HG03354 (cell line): ENCODE measurements at regions not wholly inside any gene's neighbourhood (a gene's known extent, or its start where the extent isn't known, plus 50 kb on each side); places are given as distances from the start of the nearest gene placed in this dataset.

Experiments
- ATAC-seq: cut with Tn5 transposase; IDR thresholded peaks from one replicate; pipeline ENCODE4 v1.9.1; 2021; ENCODE audit warnings: mild to moderate bottlenecking; ENCODE audit not compliant: unreplicated experiment, poor library complexity, severe bottlenecking

DNA sequence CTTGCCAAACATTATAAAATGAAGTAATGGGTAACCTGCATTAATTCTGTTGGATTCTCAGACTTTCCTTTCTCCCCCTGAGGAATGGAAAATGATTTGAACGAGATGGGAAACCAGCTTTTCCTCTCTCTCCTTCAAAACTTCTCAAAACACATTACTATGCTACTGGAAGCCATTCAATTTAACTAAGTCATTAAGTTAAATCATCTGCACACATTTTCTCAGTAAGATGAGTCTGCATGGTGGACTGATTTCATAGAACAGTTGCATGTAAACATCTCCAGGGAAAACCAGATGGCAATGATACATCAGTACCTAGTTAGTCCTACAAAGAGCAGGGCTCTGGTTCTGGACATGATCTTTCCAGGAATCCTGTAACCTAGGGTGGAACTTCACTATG lies 59.9 kb downstream of the BMP4 start:
- ATAC-seq, result no peak

DNA sequence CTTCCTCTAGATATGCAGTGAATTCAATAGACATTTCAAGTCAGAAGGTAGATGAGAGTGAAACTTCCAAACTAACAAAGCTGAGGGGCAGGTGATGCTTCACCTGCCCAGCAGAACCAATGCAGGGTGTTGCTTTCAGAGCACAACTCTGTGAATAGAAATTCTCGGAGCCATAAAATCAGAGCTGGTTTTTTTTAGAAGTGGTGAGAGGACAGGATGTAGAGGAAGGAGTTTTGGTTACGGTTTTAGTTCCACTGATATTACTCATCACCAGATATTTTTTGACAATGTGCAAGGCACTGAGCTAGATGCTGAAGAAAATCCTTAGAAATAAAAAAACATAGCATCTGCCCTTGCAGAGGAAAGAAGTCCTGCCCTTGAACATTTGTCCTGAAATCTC lies 62.2 kb downstream of the BMP4 start:
- ATAC-seq, result peak; percentile 83

DNA sequence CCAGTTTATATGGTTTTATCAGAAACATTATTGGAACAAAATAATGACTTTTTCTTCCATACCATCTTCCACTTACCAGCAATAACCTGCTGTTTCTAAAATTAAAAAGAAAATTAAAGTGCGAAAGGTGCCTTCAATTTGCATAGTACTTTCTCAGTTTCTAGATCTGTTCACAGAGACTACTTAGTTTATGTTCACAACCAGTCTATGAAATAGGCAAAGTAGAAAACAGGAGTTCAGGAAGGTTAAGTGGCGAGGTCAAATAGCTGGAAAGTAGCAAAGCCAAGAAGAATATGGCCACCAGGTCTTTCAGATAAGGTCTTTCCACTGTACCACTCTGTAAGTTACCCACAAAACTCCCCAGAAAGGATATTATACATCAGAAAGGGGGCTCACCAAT lies 63.3 kb downstream of the BMP4 start:
- ATAC-seq, result no peak

DNA sequence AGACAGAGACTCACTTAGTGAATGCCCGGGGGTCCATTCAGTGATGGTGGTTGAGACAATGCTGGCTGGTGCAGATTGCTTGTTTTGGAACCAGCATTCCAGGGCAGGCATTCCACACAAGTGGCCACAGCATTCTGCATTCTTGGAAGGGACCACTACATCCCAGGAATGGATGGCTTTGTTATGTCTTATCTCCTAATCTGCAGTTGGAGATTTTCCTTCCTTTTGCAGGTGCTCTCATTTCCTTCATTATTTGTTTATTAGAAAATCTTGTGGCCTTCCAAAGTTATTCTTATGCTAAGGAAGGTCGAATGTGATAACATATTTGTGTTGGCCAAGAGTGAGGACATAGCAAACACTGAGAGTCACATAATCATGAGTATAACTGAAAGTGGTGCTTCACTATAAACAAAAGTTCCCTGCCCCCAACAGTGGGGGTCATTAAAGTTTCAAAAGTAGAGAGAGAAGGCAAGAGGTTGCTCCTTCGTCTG lies 66.0 kb downstream of the BMP4 start:
- ATAC-seq, result no peak

DNA sequence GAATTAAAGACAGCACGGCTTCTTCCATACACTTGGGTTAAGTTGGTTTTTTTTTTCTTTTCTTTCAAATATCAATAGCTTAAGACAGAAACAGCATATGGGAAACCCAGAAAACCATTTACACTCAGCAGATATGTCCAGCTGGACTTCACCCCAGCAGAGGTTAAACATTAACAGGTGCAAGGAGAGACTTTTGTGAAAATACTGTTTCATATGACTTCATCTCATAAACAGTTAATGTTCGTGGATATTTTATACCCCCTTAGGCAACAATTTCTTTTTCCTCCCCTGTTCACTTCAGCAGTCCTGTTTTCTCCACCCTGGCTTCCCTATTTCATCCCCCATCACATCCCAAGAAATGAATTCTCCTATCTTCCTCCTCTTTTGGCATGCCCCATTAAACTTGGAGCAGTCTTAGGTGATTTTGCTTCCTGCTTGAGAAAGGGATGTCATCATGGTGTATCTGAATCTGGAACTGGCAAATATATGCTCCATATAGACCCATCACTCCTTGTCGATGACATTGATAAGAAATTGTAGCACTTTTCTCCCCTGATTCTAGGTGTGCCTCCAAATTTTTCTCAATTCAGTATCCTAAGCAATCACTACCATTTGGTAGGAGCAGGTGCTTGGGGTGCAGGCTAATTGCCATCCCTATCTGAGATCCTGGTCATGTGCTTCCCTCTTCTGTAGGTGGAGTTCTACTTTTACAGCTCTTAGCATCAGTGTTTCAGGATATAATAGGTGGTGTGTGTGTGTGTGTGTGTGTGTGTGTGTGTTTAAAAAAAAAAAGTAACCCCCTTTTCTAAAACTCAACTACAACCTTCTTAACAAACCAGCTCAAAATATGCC lies 67.9 kb downstream of the BMP4 start:
- ATAC-seq, result no peak

DNA sequence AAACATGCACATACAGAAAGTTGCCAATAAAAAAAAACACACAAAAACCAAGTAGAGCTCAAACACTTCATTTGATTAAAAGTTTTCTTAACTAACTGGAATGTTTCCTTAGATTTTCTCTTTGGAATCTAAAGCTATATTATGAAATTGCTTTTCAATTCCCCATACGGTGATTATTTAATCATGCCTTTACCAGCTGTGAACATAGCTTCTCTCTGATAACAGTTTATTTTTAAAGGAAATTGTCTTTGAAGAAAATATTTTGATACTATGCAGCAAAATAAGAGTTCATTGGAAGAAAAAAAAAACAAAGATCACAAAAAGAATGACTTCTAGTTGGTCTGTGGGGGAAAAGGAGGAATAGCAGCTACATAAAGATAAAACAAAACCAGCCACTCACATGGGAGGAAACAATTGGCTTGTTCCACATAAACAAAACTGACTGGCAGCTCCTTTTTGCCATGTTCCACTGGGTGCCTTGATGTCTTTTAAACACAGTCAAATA lies 71.4 kb downstream of the BMP4 start:
- ATAC-seq, result no peak

DNA sequence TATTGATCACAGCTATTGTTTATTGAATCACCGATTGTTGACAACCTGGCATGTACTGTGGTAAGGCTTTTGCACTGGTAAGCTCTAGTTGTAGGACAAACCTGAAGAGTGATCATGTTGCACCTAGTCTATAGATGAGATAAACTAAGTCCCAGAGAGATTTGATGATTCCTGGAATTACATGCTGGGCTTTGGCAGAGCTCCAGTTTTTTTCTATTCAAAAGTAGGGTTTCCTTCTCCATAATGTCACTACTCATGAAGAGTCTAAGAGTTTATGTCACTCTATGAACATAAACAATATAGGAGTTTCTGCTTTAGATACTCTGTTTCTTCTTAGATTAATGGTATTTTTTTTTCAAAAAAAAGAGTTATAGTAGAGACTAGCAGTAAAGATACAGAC lies 72.0 kb downstream of the BMP4 start:
- ATAC-seq, result no peak

DNA sequence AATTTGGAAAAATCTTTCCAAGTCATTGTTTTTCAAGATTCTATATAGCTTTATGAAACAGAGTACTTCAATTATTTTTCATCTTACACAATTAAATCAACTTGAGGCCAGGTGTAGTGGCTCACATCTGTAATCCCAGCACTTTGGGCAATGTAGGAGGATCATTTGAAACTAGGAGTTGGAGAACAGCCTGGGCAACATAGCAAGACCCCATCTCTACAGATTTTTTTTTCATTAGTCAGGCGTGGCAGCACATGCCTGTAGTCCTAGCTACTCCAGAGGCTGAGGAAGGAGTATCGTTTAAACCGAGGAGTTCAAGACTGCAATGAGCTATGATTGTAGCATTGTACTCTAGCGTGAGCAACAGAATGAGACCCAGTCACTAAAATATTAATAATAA lies 72.9 kb downstream of the BMP4 start:
- no peak for ATAC-seq

DNA sequence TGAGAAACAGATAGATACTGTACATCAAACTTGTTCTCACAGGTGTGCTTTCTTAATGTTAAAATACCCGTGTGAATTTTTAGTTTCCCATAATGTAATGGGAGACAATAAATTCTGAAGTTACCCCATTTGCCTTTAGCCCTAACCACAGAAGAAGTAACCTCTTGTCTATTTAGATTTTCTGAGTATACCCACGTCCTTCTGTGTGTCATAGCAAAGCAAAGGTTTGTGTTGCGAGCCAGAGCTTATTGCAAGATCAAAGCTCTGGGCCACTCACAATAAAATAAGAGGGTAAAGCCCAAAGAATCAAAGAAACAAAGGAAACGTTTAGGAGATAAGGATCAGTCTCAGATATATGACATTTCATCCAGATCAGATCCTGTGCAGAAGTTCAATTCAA lies 73.9 kb downstream of the BMP4 start:
- no peak for ATAC-seq

DNA sequence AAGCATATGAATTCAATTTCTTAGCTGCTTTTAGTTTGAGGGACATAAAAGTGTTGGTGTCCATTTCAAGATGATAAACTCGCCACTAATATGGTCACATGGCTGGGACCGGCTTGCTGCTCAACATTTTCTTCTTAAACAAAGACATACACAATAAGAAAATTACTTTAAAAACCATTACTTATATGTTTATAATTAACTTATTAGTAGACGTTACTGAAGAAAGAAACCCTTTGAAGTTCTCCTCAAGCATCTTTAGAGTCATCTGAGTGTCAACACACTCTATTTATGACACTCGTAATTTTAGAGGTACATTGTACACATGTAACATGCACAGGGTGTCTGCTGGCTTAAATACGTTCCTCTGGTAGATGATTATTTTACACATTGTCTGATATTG lies 74.7 kb downstream of the BMP4 start:
- ATAC-seq, result no peak

DNA sequence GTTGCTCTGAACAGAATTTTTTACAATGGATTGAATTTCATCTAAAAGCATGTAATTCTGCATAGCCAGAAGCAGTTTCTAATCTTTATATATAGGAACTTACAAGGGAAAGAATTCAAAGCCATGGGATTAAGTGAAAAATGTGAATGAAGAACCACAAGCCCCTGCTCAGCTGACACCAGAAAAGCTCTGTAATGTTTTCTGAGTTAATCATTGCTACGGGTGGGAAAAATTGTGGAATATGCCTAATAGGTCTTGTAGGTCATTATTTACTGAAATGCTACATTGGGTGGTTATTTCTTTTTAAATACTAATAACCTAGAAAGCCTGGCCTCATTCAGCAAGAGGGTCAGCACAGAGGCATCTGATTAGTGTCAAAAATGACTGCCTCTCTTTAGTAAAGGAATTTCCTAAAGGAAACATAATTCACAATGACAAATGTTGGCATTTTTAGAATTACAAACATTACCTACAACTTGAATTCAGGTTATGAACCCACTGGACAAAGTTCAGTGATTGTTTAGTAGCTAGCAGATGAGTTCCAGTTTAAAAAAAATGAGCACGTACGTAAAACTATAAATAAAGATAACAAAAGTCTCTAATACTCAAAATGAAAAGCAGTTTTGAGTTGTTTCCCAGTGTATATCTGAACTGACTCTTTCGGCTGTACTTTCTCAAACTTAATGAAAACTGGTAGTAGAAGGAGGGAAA lies 75.3 kb downstream of the BMP4 start:
- no peak for ATAC-seq

DNA sequence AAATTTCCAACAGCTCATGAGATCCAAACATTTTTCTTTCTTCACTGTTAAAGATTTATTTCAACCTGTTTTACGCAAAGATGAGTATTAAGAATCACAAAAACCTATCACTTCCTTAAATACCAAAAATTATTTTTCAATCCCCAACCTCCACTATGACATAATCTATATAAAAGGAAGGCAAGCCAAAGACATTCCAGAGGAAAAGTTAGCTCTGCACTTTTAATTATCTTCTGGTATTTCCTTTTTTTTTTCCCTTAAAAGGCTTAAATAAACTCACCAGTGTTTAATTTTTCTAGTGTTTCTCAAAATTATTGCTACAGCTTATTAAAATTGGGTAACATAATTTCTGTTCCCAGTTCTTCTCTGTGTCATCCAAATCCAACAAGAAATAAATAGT lies 75.9 kb downstream of the BMP4 start:
- ATAC-seq, result no peak

DNA sequence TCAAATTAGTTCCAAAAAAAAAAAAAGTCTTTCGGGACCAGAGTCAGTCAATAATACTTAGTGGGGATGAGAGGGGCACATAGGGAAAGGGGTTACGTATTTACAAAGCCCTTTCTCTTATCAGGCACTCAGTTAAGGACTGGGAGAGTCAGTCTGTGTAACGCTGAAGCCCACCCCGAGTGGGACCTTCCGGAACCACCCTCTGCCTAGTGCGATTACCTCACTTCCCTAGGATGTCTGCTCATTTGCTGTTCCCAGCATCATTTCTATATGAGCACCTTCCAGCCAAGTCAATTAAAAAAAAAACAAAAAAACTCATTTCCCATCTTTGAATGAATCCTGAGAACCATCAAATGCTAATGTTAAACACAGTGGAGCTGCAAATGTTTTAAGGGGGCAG lies 76.9 kb downstream of the BMP4 start:
- ATAC-seq, result no peak

DNA sequence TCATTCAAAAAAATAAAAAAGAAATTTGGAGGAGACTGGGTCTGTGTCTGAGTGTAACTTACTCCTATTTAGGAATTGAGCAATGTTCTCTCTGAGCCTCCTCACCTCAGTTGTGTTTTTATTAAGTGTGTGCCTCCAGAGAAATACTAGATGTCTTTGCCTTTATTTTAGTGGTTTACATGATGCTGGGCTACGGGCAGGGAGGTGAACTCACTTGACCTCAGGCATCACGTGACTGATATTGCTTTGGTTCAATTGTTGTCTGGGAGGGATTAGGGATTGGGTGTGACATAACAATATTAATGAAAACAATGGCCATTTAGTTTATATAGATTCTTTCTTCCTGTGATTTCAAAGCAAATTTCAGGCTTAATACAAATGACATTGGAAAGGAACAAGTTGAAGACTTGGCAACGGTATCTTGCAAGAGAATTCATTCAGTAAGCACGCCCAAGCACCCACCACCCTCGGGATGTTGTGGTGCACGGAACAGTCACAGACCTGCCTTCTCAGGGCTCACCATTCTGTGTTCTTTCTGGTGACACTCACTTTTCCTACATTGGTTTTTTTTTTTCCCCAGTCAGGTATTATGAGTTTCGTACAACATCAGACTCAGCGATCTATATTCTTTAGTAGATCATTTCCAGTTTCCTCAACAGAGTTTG lies 77.5 kb downstream of the BMP4 start:
- no peak for ATAC-seq

DNA sequence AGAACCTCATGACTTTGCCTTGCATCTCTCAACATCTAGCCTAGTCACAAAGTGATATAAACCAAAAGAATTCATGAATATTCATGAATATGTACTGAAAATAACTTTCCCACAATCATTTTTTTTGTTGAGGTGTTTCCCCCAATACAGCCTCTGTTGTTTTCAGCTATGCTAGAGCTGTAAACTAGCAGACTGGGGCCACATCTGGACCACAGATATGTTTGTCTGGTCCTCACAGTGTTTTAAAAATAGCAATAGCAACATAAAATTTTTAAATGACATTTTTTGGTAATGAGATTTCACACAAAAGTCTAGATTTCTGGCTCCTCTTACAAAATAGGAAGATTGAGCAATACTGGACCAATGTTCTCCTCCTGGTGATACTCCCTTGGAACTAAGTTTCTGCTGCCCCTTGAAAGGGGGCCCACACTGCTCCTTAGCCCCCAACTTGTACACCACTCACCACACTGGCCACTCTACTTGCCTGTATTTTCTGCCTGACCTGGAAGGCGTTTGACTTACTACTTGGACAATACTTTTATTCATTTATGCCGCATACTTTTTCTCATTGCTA lies 81.2 kb downstream of the BMP4 start:
- ATAC-seq, result no peak

DNA sequence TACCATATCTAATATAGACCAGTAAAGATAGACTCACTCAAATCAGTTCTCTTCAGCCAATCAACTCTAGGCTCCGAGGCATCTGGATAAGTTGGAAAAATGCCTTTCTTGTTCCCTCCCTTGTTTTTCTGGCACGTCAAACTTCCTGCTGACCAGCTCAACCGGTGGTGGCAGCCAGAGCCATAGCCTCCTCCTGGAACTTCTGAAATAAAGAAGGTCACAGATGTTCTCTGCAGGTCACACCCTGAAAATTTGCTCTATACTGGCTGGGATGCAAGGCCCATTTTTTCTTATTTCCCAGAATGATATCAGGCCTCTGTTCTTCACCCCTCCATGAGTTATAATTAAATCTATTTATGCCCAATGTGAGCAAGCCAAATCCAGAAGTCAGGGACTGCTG lies 81.9 kb downstream of the BMP4 start:
- ATAC-seq, result no peak

DNA sequence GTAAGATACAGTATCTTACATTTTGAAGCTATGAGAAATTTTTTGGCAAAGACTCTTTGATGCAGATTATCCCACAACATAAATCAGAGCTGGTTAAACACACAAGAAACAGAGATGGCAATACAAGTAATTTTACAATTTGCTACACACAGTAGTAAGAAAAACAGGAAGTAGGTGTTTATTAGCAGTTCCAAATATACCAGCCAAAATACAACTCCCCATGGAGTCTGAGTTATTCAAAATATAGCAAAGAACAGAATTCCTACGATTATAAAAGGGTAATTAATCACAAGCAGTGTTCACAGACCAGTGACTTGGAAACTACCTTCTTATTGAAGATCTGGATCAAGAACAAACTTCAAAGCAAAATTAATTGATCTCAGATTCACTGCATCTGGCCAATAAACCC lies 83.9 kb downstream of the BMP4 start:
- ATAC-seq, result no peak

DNA sequence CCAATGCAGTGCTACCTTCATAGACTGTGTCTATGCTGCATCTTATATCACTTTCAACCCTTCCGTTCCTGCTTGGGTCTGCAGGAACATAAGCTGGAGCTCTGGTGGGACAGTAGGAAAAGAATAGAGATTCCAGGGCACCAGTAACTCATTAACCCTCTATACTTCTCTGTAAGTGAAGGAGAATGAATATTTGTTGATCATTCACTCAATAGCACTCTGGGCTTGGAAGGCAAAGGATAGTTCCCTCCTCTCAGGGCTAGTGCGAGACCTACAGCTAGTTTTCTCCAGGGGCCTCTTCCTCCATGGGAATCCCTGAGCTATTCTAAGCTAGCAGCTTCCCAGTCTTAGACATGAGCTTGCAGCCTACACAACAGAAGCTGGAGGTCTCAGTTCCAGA lies 84.7 kb downstream of the BMP4 start:
- ATAC-seq, result no peak

DNA sequence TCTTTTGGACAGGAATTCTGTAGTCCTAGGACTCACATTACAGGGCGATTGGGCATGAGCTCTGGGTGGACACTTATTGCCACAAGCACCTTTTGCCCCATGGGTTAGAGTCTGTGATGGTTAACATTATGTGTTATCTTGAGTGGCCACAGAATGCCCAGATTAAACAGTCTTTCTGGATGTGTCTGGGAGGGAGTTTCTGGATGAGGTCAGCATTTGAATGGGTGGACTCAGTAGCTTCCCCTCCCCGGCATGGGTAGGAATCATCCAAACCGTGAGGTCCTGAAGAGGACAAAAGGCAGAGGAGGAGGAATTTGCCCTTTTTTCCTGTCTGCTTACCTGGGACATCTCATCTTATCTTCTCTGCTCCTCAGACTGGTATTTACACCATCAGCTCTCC lies 85.6 kb downstream of the BMP4 start:
- no peak for ATAC-seq

DNA sequence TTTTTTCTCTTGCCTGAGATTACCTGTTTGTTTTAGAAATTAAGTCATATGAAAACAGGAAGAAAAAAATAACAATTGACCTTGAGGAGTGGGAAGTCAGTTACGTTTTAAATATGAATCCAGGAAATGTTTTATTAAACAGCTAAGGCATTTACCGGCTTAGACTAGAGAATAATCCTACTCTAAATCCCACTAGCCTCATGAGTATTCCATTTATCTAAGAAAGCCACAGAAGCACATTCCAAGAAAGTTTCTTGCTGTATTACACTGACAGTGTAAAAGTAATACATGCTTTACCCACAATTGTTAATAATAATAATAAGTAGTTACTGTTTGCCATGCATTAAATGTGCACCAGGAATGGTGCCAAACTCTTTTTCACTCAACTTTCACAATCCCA lies 90.9 kb downstream of the BMP4 start:
- no peak for ATAC-seq
